NCI-H2081 treated with DMSO at 0.1 percent for 48 hours (cell line): ENCODE measurements at regions not wholly inside any gene's neighbourhood (a gene's known extent, or its start where the extent isn't known, plus 50 kb on each side); places are given as distances from the start of the nearest gene placed in this dataset.
"Not testable (repeated sequence)": the region's sequence is repeated elsewhere in the genome, so short reads cannot be mapped to it uniquely, and the experiment has no call there.

Experiments used
- DNase-seq: peaks from one replicate; lab custom pipeline; 2025; lab: John Stamatoyannopoulos, UW

DNA sequence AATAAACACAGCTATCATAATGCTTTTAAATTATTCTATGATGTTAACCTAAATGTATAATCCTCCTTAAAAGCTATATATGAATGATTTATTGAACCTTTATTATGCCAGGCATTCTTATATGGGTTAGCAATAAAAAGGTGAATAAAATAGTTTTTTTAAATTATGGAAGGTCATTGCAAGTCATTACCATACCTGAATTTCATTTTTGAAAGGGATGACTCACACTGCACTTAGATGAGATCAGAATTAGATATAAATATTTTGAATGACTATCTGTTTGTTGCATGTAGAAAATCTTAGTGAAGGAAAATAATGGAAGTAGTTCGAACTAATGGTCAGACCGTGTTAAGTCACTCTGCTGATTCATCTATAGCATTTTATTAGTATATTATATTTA is 822.3 kb downstream of the LUZP2 start:
- no peak for DNase-seq

DNA sequence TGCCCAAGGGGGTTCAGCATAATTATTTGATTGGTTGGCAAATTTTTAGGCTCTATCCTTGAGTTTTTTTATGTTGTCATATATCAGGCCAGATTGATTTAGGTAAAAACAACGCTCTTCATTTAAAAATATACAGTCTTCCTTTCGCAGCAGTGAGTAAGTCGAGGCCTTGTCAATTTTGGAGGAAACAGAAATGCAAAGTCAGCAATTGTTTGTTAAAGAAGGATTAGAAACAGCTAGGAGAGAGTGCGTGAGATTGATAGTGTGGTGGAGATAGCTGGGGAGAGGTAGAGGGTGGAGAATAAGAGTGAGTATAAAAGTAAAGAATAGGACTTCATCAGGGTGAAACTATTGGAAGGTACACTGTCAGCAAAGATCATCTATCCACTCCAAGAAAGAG is 830.8 kb downstream of the LUZP2 start:
- no peak for DNase-seq

DNA sequence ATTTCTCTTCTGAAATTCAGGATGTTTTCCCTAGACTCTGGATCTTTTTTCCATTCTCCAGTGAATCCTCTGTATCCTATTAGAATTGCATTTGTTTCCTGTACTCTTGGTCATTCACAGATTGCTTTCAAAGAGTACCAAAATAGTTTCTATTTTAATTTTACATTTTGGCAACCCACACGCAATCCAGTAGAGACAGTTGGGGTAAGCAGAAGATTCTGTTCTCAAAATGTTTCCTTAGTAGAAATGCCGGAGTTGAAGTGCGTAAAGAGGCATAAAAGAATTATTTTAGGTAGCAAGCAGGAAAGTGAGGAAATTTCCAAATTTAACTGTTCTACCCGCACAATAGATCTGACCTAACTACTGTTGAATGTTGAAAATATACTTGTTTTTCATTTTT is 842.4 kb downstream of the LUZP2 start:
- DNase-seq, result no peak

DNA sequence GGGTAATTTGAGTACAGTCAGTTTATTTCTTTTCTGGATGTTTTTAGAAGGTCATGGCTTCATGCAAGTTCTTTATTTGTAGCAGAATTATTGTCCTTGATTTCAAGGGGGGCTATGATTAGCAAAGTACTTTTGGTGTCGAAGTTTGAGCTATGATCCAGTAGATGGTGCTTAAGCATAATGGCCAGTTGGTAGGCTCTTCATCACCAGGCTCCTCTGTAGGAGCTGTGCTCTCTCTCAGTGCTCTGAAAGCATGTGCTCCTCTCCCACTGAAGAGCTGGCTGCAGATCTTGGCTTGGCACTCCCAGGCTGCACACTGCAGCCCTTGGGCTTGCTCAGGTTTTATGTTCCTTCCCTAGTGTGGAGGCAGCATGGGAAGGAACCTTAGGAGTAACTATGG is 852.7 kb downstream of the LUZP2 start:
- no peak for DNase-seq

DNA sequence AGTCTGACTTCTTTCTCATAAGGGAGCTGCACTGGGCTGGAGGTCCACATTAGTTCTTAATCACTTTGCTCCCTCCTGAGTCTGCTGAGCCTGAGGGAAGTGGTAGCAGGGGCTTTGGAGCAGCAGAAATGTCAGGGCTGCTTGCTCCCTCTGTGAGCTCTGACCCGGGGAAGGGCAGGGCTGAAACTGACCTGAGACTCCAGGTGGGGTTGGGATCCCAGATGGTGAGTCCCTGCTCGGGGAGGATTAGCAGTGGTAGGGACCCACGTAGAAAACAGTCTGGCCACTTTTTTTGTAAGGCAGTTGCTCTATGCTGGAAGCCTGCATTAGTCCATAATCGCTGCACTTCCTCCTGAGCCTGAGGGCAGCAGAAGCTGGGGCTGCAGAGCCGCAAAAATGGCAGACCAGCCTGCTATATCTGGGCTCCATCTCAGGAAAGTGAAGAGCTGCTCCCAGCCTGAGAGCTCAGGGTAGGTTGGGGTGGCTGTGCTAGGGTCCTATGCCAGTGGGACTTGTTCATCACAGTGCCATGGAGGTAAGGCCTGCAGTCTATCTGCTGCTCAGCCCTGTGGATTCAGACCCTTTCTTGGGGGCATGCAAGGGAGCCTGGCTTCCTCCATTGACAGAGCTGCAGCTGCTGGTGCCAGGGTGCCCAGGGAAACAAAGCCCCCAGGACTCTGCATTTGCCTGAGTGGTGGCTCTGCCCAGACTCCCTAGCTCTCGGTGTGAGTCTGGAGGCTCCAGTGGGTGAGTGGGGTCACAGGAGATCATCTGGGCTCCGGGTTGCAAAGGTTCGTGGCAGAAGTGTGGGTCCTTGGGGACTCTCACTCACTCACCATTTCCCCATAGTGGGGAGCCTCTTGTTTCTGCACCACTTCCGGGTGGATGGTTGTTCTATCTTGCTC is 854.3 kb downstream of the LUZP2 start:
- no peak for DNase-seq

DNA sequence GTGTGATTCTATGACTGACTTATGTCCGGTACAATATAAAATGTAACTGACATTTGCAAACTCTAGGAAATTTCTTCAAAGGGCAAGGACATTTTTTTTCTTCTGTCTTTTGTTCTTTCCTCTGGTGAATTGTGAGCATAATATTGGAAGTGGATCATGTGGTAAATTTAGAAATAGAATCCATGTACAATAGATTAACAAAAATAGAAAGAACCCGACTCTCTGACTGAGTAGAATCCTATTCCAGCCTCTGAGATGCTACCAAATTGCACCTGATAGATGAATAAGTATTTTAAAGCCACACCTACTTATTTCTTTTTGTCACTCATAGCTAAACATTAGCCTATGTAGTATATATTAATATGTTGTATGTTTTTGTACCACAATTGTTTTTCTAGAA is 860.3 kb downstream of the LUZP2 start:
- DNase-seq, result no peak

DNA sequence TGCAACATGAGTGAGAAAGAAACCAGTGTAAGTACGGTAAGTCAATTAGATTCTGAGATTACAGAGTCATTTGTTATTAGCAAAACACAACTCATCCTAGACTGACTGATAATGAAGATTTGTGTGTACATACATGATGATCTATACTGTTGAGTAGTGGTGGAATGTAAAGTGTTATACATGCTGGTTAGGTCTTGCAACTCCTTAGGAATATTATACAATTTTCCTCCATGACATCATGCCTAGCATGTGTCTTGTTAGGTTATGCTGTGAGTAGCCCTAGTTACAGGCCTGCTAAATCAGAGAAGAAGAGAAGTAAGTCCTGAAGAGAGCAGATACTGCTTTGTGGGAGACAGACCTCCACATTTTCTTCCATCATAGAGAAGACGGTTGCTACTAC is 880.6 kb downstream of the LUZP2 start:
- DNase-seq, result no peak

DNA sequence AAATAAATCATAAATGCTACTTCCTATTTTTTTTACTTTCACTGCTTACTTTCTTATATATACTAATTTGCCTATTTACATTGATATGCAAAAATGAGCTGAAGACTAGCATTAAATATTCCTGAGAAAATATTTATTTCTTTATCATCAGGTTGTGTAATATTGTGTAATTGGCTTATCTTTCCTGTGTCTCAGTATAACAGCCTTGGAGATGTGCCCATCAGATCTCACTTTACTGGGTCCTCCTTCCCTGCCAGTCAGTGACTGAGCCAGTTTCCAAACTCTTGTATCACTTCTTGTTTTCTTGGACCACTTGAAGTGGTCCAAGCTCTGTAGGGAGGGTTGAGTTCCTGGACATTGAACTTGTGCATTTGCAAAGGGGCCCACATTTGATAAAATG is 900.0 kb downstream of the LUZP2 start:
- no peak for DNase-seq

DNA sequence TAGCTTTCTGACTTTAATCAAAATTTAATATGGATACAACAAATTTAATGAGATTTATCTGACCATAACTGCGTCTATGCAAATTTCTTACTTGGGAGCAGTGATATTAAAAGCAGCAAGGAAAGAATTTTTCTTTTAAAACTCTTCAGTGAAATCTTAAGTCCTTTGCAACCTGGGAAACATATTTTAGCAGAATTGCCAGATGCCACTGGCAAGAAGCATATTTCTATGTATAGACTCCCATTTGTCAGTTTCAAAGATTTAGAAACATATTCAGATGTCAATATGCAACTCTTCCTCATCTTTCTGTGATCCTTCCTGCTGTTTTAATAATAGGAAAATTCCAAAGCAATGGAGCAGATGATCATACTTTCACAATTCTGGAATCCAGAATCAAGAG is 911.3 kb downstream of the LUZP2 start:
- no peak for DNase-seq

DNA sequence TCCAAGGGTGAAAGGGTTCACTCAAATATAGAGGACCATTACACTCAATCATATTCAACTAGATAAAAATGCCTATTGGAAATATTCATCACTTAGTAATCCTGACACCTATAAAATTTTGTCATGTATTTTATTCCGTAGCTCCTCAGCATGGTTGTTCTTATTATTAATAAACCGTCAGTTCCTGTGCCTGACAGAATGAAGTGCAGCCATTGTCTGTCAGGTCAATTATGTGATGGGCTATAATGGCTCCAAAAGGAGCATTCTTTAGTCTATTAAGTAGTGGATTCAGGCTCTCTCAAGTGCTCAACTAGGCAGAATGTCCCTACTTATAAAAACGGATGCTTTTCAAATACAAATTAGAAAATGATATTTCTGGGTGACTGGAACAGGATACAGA is 916.1 kb upstream of the ANO3 start:
- DNase-seq, result no peak

DNA sequence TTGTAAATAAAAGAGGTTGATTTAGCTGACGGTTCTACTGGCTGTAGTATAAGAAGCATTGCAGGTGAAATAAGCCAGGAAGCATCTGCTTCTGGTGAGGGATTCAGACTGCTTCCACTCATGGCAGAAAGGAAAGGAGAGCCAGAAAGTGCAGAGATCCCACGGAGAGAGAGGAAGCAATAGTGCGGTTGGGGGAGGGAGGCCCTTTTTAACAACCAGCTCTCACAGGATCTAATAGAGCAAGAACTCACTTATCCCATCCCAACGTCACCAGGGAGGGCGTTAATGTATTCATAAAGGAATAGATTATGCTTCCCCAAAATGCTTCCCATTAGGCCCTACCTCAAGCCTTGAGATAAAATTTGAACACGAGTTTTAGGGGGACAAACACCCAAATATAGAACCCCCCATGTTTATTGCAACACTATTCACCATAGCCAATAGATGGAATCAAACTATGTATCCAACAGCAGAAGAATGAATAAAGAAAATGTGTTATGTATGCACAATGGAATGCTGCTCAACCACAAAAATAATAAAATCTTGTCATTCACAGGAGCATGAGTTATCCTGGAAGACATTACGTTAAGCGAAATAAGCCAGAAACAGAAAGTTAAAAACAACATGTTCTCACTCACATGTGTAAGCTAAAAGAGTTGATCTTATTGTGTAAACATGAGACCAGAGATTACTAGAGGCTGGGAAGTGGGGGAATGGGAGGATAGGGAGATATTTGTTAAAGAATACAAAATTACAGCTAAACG is 908.3 kb upstream of the ANO3 start:
- DNase-seq, result no peak

DNA sequence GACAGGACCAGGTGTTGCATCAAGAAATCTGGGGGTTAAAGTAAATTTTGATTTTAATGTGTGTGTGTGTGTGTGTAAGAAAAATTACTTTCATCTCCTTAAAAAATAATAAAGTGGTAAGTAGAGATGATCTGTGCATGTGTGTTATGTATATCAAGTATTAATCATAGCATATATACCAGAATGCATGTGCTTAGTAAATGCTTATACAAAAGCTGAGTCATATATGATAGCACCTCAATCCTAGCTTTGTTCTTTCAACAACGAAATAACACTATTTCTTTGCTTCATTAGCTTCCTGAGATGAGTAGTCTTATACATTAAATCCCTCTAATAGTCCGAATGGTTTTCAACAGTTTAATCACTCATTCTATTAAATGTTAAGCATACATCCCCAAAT is 899.6 kb upstream of the ANO3 start:
- no peak for DNase-seq

DNA sequence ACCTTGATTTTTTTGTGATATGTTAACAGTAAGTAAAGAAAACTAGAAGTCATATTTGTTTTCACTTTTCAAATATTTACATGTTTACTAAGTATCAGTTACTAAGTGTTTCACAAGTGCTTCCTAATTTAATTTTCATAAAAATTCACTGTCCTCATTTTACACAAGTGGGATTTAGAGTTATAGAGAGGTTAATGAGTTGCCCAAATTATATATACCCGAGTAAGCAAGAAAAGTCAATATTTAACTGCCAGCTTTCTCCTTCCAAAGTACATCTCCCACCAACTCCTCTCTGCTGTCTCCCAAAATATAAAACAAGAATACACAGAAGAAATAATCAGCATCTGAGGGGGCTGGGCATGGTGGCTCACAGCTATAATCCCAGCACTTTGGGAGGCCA is 896.7 kb upstream of the ANO3 start:
- DNase-seq, result no peak

DNA sequence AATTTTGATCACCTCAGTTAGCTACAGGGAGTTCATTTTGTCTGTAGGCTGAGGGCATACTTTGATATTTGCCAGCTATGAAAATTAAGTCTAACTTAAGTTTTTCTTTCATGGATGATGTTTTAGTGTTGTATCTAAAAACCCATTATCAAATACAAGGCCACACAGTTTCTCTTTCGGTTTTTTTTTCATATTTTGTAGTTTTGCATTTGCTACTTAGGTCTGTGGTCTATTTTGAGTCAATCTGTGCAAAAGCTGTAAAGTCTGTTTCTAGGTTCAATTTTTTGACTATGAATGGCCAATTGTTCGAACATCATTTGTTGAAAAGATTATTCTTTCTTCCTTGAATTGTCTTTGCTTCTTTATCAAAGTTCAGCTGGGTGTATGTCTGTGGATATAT is 895.6 kb upstream of the ANO3 start:
- DNase-seq, result no peak

DNA sequence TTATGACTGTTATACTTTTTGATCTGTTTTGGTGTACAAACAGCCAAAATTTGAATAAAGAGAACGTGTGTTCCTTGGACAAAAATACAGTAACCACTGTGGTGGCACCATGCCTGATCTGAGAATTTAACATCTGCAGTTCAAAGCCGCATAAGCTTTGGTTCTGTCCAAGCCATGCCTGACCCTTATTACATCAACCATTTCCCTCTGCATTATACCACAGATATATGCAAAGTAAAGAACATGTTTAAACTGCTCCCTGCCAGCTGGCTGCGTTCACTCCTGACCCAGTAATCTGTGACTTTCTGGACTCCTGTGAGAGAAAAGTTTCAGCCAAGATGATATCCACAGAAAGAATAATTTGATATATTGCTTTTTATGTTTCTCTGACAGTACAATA is 890.5 kb upstream of the ANO3 start:
- no peak for DNase-seq

DNA sequence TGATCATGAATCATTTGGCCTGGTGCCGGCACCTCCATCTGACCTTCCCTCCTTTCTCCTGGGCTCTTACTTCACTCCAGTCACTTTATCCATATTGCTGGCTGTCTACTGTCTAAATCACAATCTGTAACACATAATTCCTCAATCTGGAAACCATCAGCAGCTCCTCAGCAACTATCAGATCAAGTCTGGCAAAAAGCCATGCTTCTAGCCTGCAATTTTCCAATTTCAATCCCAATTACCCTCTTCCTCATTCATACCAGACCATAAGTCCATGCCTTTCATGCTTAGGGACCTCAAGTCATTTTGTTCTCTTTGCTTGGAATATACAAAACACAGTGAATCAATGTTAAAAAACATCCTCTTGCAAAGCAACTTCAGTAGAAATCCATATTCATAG is 882.8 kb upstream of the ANO3 start:
- no peak for DNase-seq

DNA sequence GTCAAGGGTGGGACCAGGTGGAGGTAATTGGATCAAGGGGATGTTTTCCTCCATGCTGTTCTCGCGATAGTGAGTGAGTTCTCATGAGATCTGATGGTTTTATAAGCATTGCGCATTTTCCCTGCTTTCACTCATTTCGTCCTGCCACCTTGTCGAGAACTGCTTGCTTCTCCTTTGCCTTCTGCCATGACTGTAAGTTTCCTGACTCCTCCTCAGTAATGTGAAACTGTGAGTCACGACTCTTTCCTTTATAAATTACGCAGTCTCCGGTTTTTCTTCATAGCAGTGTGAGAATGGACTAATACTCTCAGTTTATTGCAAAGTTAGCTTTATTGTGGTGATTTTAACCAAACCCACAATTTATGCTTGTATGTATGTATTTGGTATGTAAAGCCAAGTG is 878.5 kb upstream of the ANO3 start:
- DNase-seq, result no peak

DNA sequence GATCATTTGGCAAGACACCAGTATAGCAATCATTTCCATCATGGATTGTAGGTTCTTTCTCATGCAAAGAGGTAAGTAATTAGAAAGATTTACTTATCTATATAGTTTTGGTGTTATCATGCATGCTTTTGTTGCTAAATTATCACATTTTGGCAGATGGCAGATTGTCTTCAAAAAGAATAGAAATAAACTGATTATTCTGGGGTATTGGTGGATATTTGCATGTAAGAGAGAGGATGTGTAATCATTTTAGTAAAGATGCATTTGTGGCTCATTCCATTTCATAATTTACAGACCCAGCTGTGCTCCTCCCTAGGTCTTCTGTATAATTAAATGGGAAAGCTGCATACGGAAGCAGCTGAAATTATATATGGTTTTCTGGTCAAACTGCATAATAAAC is 875.7 kb upstream of the ANO3 start:
- DNase-seq, result no peak

DNA sequence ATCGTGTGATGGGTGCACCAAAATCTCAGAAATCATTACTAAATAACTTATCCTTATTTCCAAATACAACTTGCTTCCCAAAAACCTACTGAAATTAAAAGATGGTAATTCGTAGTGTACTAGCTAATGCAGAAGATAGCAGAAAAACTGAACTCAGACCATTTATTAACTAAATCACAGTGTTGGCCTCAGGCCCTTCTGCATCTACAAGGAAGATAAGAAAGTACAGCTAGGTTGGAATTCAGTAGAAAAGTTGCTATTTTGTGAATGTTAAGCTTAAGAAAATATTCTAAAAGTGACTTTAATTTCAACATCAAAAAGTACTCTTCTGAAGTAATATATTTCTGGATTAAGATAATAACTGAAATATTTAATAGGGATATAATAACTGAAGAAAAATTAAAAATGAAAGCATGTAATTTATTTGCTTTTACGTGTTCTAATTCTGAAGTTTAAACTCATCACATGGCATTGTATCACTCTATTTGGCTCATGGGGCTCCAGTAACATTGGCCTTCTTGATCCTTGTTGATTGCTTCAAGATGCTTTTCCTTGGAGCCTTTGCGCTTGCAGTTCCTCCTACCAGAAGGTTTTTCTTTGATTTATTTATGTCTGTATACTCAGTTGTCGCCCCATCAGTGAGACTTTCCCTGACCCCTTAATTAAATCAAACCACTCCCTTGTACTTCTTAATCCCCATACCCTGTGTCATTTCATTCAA is 847.9 kb upstream of the ANO3 start:
- no peak for DNase-seq

DNA sequence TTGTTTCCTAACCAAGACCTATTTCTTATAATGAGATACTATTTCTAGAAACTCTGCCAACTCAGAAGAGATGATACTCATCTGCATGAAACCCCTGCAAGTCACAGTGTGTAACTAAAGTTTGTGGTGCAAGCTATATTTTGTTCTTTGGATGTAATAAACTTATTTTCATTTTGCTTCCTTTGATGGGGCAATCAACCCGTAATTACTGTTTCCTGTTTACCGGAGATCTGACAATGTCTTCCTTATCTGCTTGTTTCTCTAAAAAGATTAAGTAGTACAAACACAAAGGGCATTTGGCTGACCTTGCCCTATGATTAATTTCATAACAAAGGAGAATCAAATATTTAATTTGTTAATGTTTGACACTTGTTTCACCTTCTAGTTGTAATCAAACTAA is 846.6 kb upstream of the ANO3 start:
- DNase-seq, result no peak

DNA sequence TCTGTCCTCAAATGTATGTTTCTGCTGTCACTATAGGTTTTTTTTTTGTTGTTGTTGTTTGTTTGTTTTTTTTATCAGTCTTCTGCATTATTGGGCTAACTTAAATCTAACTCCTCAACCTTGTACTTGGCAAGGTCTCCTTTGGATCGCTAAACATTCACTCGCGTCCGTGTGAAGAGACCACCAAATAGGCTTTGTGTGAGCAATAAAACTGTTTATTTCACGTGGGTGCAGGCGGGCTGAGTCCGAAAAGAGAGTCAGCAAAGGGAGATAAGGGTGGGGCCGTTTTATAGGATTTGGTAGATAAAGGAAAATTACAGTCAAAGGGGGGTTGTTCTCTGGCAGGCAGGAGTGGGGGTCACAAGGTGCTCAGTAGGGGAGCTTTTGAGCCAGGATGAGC is 845.6 kb upstream of the ANO3 start:
- DNase-seq, result not testable (repeated sequence)

DNA sequence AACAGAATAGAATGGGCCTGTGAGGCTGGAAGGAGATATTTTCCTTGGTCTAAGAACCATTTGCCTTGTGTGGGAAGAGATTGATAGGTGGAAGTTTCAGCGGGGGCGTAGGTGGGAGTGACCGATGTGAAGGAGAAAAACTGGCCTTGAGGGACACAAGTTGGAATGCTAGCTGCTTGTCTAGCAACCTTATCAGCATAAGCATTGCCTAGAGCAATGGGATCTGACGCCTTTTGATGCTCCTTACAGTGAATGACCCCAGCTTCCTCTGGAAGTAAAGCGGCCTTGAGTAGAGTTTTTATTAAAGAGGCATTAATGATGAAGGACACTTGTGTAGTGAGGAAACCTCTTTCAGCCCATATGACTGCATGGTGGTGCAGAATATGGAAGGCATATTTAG is 843.8 kb upstream of the ANO3 start:
- DNase-seq, result not testable (repeated sequence)

DNA sequence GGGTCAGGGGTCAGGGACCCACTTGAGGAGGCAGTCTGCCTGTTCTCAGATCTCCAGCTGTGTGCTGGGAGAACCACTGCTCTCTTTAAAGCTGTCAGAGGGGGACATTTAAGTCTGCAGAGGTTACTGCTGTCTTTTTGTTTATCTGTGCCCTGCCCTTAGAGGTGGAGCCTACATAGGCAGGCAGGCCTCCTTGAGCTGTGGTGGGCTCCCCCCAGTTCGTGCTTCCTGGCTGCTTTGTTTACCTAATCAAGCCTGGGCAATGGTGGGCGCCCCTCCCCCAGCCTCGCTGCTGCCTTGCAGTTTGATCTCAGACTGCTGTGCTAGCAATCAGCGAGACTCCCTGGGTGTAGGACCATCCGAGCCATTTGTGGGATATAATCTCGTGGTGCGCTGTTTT is 830.5 kb upstream of the ANO3 start:
- DNase-seq, result not testable (repeated sequence)
